Immature natural killer cell (primary cell): ENCODE measurements at regions not wholly inside any gene's neighbourhood (a gene's known extent, or its start where the extent isn't known, plus 50 kb on each side); places are given as distances from the start of the nearest gene placed in this dataset.

Source experiments
- DNase-seq, 3 donors: peaks; one replicate each; pipeline ENCODE4 v3.0.0; 2022; ENCODE audit warnings: mixed read lengths in 1 of 3
- H3K27ac Mint-ChIP-seq, 6 donors: one replicate each; pipeline ENCODE4 v1.8.0; 2020; ENCODE audit warnings: mixed read lengths in 6 of 6, mild to moderate bottlenecking in 5 of 6, inconsistent platforms in 4 of 6, moderate library complexity in 3 of 6
- H3K27me3 Mint-ChIP-seq, 3 donors: one replicate each; pipeline ENCODE4 v1.8.0; 2020 to 2021; ENCODE audit warnings: low read depth in 3 of 3, mild to moderate bottlenecking in 3 of 3, mixed read lengths in 3 of 3, moderate library complexity in 3 of 3, inconsistent platforms in 1 of 3
- H3K36me3 Mint-ChIP-seq, 3 donors: one replicate each; pipeline ENCODE4 v1.8.0; 2020; ENCODE audit warnings: mixed read lengths in 3 of 3, inconsistent platforms in 2 of 3, mild to moderate bottlenecking in 2 of 3
- H3K4me1 Mint-ChIP-seq, 2 donors: one replicate each; pipeline ENCODE4 v1.8.0; 2020; ENCODE audit warnings: inconsistent platforms in 2 of 2, mild to moderate bottlenecking in 2 of 2, mixed read lengths in 2 of 2, moderate library complexity in 1 of 2
- H3K4me3 Mint-ChIP-seq, 5 donors: one replicate each; pipeline ENCODE4 v1.8.0; 2020; ENCODE audit warnings: mild to moderate bottlenecking in 5 of 5, mixed read lengths in 5 of 5, inconsistent platforms in 3 of 5, moderate library complexity in 3 of 5
- H3K9me3 Mint-ChIP-seq, 6 donors: one replicate each; pipeline ENCODE4 v1.8.0; 2020; ENCODE audit warnings: mild to moderate bottlenecking in 6 of 6, mixed read lengths in 6 of 6, inconsistent platforms in 4 of 6, moderate library complexity in 3 of 6

DNA sequence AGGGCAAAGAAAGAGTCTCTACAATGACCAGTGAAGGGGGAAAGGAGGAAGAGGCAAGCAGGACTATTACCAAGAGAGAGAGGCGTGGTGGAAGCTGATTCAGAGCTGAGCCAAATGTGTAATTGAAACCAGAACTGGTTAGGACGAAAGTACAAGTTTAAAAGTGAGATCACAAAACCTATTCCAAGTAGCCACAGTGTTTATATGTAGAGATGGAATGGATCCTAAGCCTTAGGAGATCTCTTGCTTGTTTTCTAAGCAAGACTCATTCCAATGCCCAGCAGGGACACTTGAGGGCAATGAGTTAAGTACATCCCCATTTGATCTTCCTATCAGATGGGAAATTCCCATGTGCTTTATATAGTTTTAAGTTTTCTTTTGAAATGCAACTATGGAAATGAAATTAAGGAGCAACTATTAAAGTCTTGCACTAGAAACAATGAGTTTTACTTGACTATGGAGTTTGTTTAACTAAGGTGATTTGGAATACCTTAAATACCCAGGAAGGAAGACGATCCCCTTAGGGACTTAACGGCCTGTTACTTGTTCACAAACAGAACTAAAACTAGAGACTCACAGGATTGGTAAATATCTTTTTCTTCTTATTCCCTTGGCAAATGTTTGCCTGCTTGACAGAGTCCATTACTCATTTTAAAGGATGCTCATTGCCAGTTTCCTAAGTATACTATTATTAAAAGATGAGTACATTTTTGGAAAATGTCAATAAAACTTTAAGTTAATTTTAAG lies 51.1 kb upstream of the SNX2 start:
- DNase-seq: no peak
- no peak overlapping the region for H3K4me3 Mint-ChIP-seq
- peaks cover 0 to 9% (median 7%) of the 10 kb centered on the region in 3 donors for H3K27me3 Mint-ChIP-seq
- H3K27ac Mint-ChIP-seq: no peak overlapping the region
- H3K36me3 Mint-ChIP-seq: no peaks in the 10 kb centered on the region
- H3K9me3 Mint-ChIP-seq: peaks cover 0 to under 1% (median 0%) of the 10 kb centered on the region in 6 donors
- H3K4me1 Mint-ChIP-seq: no peaks in the 10 kb centered on the region
